ENCODE measurements at regions not wholly inside any gene's neighbourhood (a gene's known extent, or its start where the extent isn't known, plus 50 kb on each side); places are given as distances from the start of the nearest gene placed in this dataset.
A peak's percentile ranks its signal among the peaks of the same experiment; 100 is the strongest.

DNA sequence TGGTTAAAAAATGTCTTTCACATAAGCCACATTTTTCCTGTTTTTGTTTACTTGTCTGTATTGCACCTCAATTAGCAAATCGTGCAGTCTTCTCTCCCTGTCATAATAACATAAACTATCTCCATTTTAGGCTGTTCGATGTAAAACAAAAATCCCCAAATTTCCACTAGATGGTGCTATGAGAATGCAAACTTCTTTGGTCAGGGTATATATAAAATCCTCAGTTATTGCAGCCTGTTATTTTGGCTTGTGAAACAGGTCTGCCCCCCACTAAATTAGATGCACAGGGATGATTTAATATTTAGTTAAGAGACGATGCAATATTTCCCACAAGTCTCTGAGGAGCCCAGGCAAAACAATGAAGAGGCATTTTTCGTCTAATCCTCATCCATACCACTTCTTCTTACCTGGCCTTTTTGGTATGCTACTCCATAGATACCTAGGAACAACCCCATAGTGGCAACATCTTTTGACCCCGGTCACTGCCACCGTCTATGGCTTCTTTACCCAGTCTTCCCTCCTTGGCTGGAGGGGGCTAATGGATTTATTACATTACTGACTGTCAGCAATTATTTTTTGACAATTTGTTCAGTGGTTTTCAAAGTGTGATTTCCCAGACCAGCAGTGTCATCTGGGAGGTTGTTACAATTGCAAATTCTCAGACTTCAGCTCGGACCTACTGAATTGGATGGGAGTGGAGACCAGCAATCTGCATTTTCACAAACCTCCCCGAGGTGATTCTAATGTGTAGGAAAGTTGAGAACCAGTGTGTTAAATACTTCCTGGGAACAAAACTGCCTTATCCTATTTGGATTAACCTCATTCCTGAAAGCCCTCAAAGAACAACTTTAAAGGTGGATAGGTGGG is 117.4 kb upstream of the CWC22 start:
- Histone ChIP-seq H3K56ac (ENCODE audit: insufficient read length, low read depth, low read length) (no peak overlapping the region), H3T11ph (ENCODE audit: low read length) (no peak overlapping the region), H3K27ac (ENCODE audit: insufficient read length, low read depth, low read length) (no peak overlapping the region), H2AFZ (ENCODE audit: low read length) (no peak overlapping the region), H2BK12ac (ENCODE audit: insufficient read length, low read depth, low read length) (no peak overlapping the region), H2BK5ac (ENCODE audit: insufficient read length, low read length) (no peak overlapping the region), H3K18ac (ENCODE audit: insufficient read length, low read depth, low read length) (no peak overlapping the region), H4K8ac (replicated peaks; ENCODE audit: insufficient read length, low read depth, low read length) (no peak overlapping the region), H2AK5ac (ENCODE audit: insufficient read length, low read length) (no peak overlapping the region), H4K91ac (ENCODE audit: insufficient read length, low read depth, low read length) (no peak overlapping the region), H3K4me2 (ENCODE audit: insufficient read depth, insufficient read length, low read length) (no peak overlapping the region), H3K79me2 (ENCODE audit: insufficient read depth, low read length) (no peaks in the 10 kb centered on the region), H3K9ac (ENCODE audit: extremely low read depth, insufficient read length, low read length) (no peak overlapping the region), H4K20me1 (ENCODE audit: control insufficient read depth, insufficient read depth, insufficient read length) (no peaks in the 10 kb centered on the region), H3K79me1 (ENCODE audit: insufficient read depth, low read depth, low read length, poor library complexity, severe bottlenecking) (no peaks in the 10 kb centered on the region), H2BK120ac (ENCODE audit: low read depth, low read length, poor library complexity, severe bottlenecking) (no peak overlapping the region), H3K14ac (ENCODE audit: insufficient read depth, low read length) (no peak overlapping the region), H3K23me2 (ENCODE audit: insufficient read length, low read depth, low read length, poor library complexity, severe bottlenecking) (no peaks in the 10 kb centered on the region), H3K4ac (ENCODE audit: low read depth, low read length) (no peak overlapping the region), H3K27me3 (ENCODE audit: insufficient read depth, low read length) (no peaks in the 10 kb centered on the region), H2BK15ac (ENCODE audit: low read depth, low read length) (no peak overlapping the region), H3K4me1 (ENCODE audit: insufficient read depth, low read length) (no peaks in the 10 kb centered on the region), H3K9me3 (ENCODE audit: control insufficient read depth, low read depth, low read length) (no peaks in the 10 kb centered on the region), H2BK20ac (ENCODE audit: low read depth, low read length, poor library complexity, severe bottlenecking) (no peak overlapping the region), H3K23ac (ENCODE audit: insufficient read length, low read depth, low read length) (no peak overlapping the region), H4K5ac (ENCODE audit: insufficient read length, low read depth, low read length) (no peak overlapping the region)
- TF ChIP-seq, protein P1, sequence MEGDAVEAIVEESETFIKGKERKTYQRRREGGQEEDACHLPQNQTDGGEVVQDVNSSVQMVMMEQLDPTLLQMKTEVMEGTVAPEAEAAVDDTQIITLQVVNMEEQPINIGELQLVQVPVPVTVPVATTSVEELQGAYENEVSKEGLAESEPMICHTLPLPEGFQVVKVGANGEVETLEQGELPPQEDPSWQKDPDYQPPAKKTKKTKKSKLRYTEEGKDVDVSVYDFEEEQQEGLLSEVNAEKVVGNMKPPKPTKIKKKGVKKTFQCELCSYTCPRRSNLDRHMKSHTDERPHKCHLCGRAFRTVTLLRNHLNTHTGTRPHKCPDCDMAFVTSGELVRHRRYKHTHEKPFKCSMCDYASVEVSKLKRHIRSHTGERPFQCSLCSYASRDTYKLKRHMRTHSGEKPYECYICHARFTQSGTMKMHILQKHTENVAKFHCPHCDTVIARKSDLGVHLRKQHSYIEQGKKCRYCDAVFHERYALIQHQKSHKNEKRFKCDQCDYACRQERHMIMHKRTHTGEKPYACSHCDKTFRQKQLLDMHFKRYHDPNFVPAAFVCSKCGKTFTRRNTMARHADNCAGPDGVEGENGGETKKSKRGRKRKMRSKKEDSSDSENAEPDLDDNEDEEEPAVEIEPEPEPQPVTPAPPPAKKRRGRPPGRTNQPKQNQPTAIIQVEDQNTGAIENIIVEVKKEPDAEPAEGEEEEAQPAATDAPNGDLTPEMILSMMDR (conservative IDR thresholded peaks at IDR 0.05) = peak; percentile 80
- no CpG with 5 or more reads among the region's 8 CpGs for WGBS (ENCODE audit: extremely low coverage, insufficient read length, low lambda C conversion rate)
- Mint-ChIP-seq H3K4me1 (peaks cover 30 to 35% of the 10 kb centered on the region in 2 experiments), H3K4me3 (no peak overlapping the region), H3K27me3 (ENCODE audit: low read depth) (no peaks in the 10 kb centered on the region), H3K9me3 (peaks cover 4 to 12% of the 10 kb centered on the region in 2 experiments; a peak in 4 of 5 replicates), H3K27ac (no peak overlapping the region), H3K36me3 (ENCODE audit: insufficient read depth in 1 of 3, low read depth in 3 of 3) (peaks cover 0 to 16% (median 15%) of the 10 kb centered on the region in 3 experiments; a peak in 5 of 7 replicates)
- DNase-seq = peak; percentile 28

Measured in H9 (cell line).